ENCODE measurements at regions not wholly inside any gene's neighbourhood (a gene's known extent, or its start where the extent isn't known, plus 50 kb on each side); places are given as distances from the start of the nearest gene placed in this dataset.

GRCh38 chr1:234546890-234547788 is 62.8 kb downstream of the IRF2BP2 start:
- TF ChIP-seq USF1 (CRISPR knock-in tag; IDR thresholded peaks at IDR 0.05) (no peak), ATF2 (CRISPR knock-in tag; IDR thresholded peaks at IDR 0.05; ENCODE audit: borderline replicate concordance, low read depth) (no peak), ZNF138 (CRISPR knock-in tag; conservative IDR thresholded peaks at IDR 0.05) (no peak), ETV6 (CRISPR knock-in tag; IDR thresholded peaks at IDR 0.05) (no peak), TEAD1 (CRISPR knock-in tag; IDR thresholded peaks at IDR 0.05) (no peak), ZBTB21 (CRISPR knock-in tag; IDR thresholded peaks at IDR 0.05; ENCODE audit: borderline replicate concordance) (no peak), CREB1 (CRISPR knock-in tag; IDR thresholded peaks at IDR 0.05) (no peak), ELF4 (CRISPR knock-in tag; IDR thresholded peaks at IDR 0.05; ENCODE audit: low read depth) (no peak), JAZF1 (CRISPR knock-in tag; IDR thresholded peaks at IDR 0.05) (no peak), NFYB (CRISPR knock-in tag; conservative IDR thresholded peaks at IDR 0.05; ENCODE audit: low read depth) (no peak)
- TF ChIP-seq, protein P1, sequence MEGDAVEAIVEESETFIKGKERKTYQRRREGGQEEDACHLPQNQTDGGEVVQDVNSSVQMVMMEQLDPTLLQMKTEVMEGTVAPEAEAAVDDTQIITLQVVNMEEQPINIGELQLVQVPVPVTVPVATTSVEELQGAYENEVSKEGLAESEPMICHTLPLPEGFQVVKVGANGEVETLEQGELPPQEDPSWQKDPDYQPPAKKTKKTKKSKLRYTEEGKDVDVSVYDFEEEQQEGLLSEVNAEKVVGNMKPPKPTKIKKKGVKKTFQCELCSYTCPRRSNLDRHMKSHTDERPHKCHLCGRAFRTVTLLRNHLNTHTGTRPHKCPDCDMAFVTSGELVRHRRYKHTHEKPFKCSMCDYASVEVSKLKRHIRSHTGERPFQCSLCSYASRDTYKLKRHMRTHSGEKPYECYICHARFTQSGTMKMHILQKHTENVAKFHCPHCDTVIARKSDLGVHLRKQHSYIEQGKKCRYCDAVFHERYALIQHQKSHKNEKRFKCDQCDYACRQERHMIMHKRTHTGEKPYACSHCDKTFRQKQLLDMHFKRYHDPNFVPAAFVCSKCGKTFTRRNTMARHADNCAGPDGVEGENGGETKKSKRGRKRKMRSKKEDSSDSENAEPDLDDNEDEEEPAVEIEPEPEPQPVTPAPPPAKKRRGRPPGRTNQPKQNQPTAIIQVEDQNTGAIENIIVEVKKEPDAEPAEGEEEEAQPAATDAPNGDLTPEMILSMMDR (IDR thresholded peaks at IDR 0.05), result no peak
- TF ChIP-seq, protein P2, sequence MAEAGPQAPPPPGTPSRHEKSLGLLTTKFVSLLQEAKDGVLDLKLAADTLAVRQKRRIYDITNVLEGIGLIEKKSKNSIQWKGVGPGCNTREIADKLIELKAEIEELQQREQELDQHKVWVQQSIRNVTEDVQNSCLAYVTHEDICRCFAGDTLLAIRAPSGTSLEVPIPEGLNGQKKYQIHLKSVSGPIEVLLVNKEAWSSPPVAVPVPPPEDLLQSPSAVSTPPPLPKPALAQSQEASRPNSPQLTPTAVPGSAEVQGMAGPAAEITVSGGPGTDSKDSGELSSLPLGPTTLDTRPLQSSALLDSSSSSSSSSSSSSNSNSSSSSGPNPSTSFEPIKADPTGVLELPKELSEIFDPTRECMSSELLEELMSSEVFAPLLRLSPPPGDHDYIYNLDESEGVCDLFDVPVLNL (CRISPR knock-in tag; IDR thresholded peaks at IDR 0.05; ENCODE audit: borderline replicate concordance, low read depth), result no peak
- TF ChIP-seq, protein P3, sequence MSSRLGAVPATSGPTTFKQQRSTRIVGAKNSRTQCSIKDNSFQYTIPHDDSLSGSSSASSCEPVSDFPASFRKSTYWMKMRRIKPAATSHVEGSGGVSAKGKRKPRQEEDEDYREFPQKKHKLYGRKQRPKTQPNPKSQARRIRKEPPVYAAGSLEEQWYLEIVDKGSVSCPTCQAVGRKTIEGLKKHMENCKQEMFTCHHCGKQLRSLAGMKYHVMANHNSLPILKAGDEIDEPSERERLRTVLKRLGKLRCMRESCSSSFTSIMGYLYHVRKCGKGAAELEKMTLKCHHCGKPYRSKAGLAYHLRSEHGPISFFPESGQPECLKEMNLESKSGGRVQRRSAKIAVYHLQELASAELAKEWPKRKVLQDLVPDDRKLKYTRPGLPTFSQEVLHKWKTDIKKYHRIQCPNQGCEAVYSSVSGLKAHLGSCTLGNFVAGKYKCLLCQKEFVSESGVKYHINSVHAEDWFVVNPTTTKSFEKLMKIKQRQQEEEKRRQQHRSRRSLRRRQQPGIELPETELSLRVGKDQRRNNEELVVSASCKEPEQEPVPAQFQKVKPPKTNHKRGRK (CRISPR knock-in tag; IDR thresholded peaks at IDR 0.05; ENCODE audit: borderline replicate concordance), result no peak
- TF ChIP-seq, protein P4, sequence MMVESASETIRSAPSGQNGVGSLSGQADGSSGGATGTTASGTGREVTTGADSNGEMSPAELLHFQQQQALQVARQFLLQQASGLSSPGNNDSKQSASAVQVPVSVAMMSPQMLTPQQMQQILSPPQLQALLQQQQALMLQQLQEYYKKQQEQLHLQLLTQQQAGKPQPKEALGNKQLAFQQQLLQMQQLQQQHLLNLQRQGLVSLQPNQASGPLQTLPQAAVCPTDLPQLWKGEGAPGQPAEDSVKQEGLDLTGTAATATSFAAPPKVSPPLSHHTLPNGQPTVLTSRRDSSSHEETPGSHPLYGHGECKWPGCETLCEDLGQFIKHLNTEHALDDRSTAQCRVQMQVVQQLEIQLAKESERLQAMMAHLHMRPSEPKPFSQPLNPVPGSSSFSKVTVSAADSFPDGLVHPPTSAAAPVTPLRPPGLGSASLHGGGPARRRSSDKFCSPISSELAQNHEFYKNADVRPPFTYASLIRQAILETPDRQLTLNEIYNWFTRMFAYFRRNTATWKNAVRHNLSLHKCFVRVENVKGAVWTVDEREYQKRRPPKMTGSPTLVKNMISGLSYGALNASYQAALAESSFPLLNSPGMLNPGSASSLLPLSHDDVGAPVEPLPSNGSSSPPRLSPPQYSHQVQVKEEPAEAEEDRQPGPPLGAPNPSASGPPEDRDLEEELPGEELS (CRISPR knock-in tag; IDR thresholded peaks at IDR 0.05), result no peak
